DOHH2 (cell line): ENCODE measurements at regions not wholly inside any gene's neighbourhood (a gene's known extent, or its start where the extent isn't known, plus 50 kb on each side); places are given as distances from the start of the nearest gene placed in this dataset.

Source experiments
- H3F3A ChIP-seq: fragments of 200-600 bp; sonication (generic), shearing (Covaris generic); 2 replicates; pipeline ENCODE4 v1.6.0; 2016; ENCODE audit warnings: antibody characterized with exemption, mild to moderate bottlenecking; ENCODE audit not compliant: control insufficient read depth, insufficient read depth
- H3K27ac ChIP-seq: fragments of 200-600 bp; sonication (generic); 2 replicates; pipeline ENCODE4 v1.5.1; 2014; ENCODE audit warnings: low read depth, mild to moderate bottlenecking, low read length, moderate library complexity
- H3K27me3 ChIP-seq: fragments of 200-600 bp; sonication (generic); 2 replicates; pipeline ENCODE4 v1.6.1; 2014; ENCODE audit warnings: mild to moderate bottlenecking, low read length, mixed read lengths; ENCODE audit not compliant: control insufficient read depth
- H3K36me3 ChIP-seq: fragments of 200-600 bp; sonication (generic); 2 replicates; pipeline ENCODE4 v1.6.1; 2014; ENCODE audit warnings: mild to moderate bottlenecking, low read length, moderate library complexity, mixed read lengths; ENCODE audit not compliant: control insufficient read depth
- H3K4me1 ChIP-seq: fragments of 200-600 bp; sonication (generic); 2 replicates; pipeline ENCODE4 v1.6.1; 2014; ENCODE audit warnings: mild to moderate bottlenecking, low read length, mixed read lengths; ENCODE audit not compliant: control insufficient read depth
- H3K4me2 ChIP-seq: fragments of 200-600 bp; sonication (generic); 2 replicates; pipeline ENCODE4 v1.6.0; 2014; ENCODE audit warnings: mild to moderate bottlenecking, low read length, moderate library complexity
- H3K4me3 ChIP-seq: fragments of 200-600 bp; sonication (generic); 2 replicates; pipeline ENCODE4 v1.5.1; 2014; ENCODE audit warnings: mild to moderate bottlenecking, low read length, mixed read lengths
- H3K79me2 ChIP-seq: fragments of 200-600 bp; sonication (generic); 2 replicates; pipeline ENCODE4 v1.6.1; 2014; ENCODE audit warnings: mild to moderate bottlenecking, low read length, mixed read lengths; ENCODE audit not compliant: control insufficient read depth
- H3K9me2 ChIP-seq: fragments of 200-600 bp; sonication (generic); replicated peaks from 2 replicates; pipeline ENCODE4 v1.6.1; 2014; ENCODE audit warnings: mild to moderate bottlenecking, low read length, mixed read lengths; ENCODE audit not compliant: control insufficient read depth
- H3K9me3 ChIP-seq: fragments of 200-600 bp; sonication (generic); 2 replicates; pipeline ENCODE4 v1.6.1; 2014; ENCODE audit warnings: antibody characterized with exemption, low read length, mixed read lengths; ENCODE audit not compliant: control insufficient read depth, insufficient read depth
- H4K20me1 ChIP-seq: fragments of 200-600 bp; sonication (generic); 2 replicates; pipeline ENCODE4 v1.6.0; 2014; ENCODE audit warnings: low read depth, mild to moderate bottlenecking, antibody characterized with exemption, low read length, moderate library complexity; ENCODE audit not compliant: control insufficient read depth, insufficient read depth
- CTCF ChIP-seq: fragments of 200-600 bp; sonication (generic); IDR thresholded peaks from one replicate; pipeline ENCODE4 v1.5.1; 2014; ENCODE audit warnings: antibody characterized with exemption, mild to moderate bottlenecking, low read depth, low read length; ENCODE audit not compliant: poor library complexity, severe bottlenecking
- EZH2phosphoT487 ChIP-seq: fragments of 200-600 bp; sonication (generic); IDR thresholded peaks from 2 replicates; pipeline ENCODE4 v1.6.1; 2017; ENCODE audit warnings: borderline replicate concordance, mild to moderate bottlenecking, antibody characterized with exemption, low read length, moderate library complexity, mixed read lengths

DNA sequence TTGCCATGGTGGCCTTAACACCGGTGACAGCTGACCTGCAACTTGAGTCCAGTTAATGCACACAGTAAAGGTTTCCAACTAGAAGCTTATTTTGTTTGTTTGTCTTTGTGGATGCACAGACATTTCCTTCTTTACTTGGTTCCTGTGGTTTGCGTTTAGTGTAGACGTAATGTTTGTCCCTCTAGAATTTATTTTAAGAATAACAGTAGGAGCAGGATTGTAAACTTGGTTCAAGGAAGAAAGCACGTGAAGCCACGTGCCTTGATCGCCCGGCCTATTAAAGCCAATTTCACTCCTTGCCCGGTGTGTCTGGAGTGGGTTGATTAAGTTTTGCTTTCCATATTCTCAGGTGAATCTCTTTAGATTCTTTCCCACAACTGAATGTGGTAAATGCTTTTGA lies 263.2 kb upstream of the C2CD4B start:
- H3K4me3 ChIP-seq, result no peak overlapping the region
- H3F3A ChIP-seq, result no peaks in the 10 kb centered on the region
- no peaks in the 10 kb centered on the region for H3K9me3 ChIP-seq
- no peaks in the 10 kb centered on the region for H3K27me3 ChIP-seq
- no peak for TF ChIP-seq EZH2phosphoT487
- no peak for TF ChIP-seq CTCF
- H3K4me1 ChIP-seq, result no peaks in the 10 kb centered on the region
- H3K27ac ChIP-seq, result no peak overlapping the region
- H4K20me1 ChIP-seq, result no peaks in the 10 kb centered on the region
- H3K4me2 ChIP-seq, result no peak overlapping the region
- H3K36me3 ChIP-seq, result no peaks in the 10 kb centered on the region
- H3K79me2 ChIP-seq, result no peaks in the 10 kb centered on the region
- H3K9me2 ChIP-seq, result no peaks in the 10 kb centered on the region

- H3K36me3 ChIP-seq, result no peaks in the 10 kb centered on the region
- H3K9me2 ChIP-seq, result no peaks in the 10 kb centered on the region
- H3K27ac ChIP-seq, result no peak overlapping the region
- H3F3A ChIP-seq, result no peaks in the 10 kb centered on the region
- H3K79me2 ChIP-seq, result no peaks in the 10 kb centered on the region
- no peaks in the 10 kb centered on the region for H3K4me1 ChIP-seq
- no peaks in the 10 kb centered on the region for H3K27me3 ChIP-seq
- no peaks in the 10 kb centered on the region for H3K9me3 ChIP-seq
- H3K4me2 ChIP-seq, result no peak overlapping the region
- H3K4me3 ChIP-seq, result no peak overlapping the region
- no peaks in the 10 kb centered on the region for H4K20me1 ChIP-seq
- TF ChIP-seq EZH2phosphoT487 (no peak), CTCF (no peak)
Observed at GRCh38 chr15:62428851-62429598, 263.9 kb upstream of the C2CD4B start.

DNA sequence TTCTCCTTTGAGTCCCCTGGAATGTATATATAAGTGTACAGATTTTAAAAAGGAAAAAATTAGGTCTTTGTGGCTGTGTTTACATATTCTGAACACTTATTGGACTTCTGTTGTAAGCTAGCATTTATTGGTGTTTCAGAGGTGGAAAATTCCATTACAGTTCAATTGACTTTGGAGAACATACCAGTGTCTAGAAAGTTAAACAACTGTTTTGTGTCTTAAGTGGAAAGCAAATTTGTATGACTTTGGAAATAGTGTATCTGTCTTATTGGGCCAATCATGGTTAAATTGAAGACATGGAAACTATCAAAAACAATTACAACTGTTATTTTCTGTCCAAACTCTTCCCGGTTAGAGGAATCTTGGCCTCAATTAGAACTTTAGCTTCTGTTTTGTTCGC lies 265.0 kb upstream of the C2CD4B start:
- Histone ChIP-seq H3F3A (no peaks in the 10 kb centered on the region), H3K4me2 (no peak overlapping the region), H3K9me3 (no peaks in the 10 kb centered on the region), H3K9me2 (no peaks in the 10 kb centered on the region), H4K20me1 (no peaks in the 10 kb centered on the region), H3K4me3 (no peak overlapping the region), H3K27me3 (no peaks in the 10 kb centered on the region), H3K4me1 (no peaks in the 10 kb centered on the region), H3K79me2 (no peaks in the 10 kb centered on the region), H3K36me3 (no peaks in the 10 kb centered on the region), H3K27ac (no peak overlapping the region)
- no peak for TF ChIP-seq EZH2phosphoT487
- no peak for TF ChIP-seq CTCF
